ENCODE measurements at regions not wholly inside any gene's neighbourhood (a gene's known extent, or its start where the extent isn't known, plus 50 kb on each side); places are given as distances from the start of the nearest gene placed in this dataset.

DNA sequence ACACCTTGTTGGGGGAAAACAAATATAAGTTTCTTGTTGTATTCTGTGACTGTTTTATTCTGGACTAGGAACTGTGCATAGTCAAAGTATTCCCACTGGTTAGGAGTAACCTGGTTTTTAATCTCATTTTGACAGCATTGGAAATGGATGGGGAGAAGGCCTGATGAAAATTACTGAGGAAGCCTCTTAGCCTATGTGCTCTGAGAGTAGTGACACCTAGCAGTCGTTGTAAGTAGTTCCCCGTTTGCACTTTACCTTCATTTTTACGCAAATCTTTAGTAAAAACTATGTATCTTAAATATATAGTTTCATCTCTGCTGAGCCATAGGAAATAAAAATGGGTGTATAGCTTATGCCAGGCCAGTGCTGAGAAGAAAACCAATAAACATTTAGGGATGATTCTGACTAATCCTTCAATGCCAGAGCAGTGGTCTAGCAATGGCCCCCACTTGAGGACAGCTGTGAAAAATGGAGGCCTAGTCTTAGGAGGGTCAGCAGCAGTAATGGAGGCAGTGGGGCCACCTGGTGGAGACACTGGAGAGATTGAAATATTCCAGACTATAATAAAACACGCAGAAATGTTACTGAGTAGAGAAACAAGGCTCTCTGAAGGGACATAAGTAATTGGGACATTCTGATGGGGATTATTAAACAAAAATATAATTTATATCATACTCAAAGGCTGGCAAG, 133.2 kb upstream of the NOVA1 start:
- no peak for TF ChIP-seq EZH2 (IDR thresholded peaks at IDR 0.05)
- TF ChIP-seq POLR2AphosphoS5 (IDR thresholded peaks at IDR 0.05; ENCODE audit: borderline replicate concordance, low read depth, low read length), result no peak
- no peak for TF ChIP-seq FOXP2 (optimal IDR thresholded peaks at IDR 0.05; ENCODE audit: control extremely low read depth, extremely low read length, insufficient read depth)
